HG03439 (cell line): ENCODE measurements at regions not wholly inside any gene's neighbourhood (a gene's known extent, or its start where the extent isn't known, plus 50 kb on each side); places are given as distances from the start of the nearest gene placed in this dataset.

Experiments
- ATAC-seq: cut with Tn5 transposase; IDR thresholded peaks from one replicate; pipeline ENCODE4 v1.9.1; 2021; ENCODE audit warnings: mild to moderate bottlenecking, moderate library complexity; ENCODE audit not compliant: unreplicated experiment

- no peak for ATAC-seq
Observed at GRCh38 chr13:61765940-61766666, 350.5 kb upstream of the PCDH20 start.

GRCh38 chr13:61765181-61765742 lies 349.6 kb upstream of the PCDH20 start:
- no peak for ATAC-seq

- no peak for ATAC-seq
Observed at GRCh38 chr13:61761690-61762089, 346.0 kb upstream of the PCDH20 start.

- no peak for ATAC-seq
Observed at GRCh38 chr13:61760102-61760501, 344.5 kb upstream of the PCDH20 start.

GRCh38 chr13:61756031-61756430 lies 340.4 kb upstream of the PCDH20 start:
- ATAC-seq = no peak

- ATAC-seq = no peak
Observed at GRCh38 chr13:61751039-61751438, 335.4 kb upstream of the PCDH20 start.

- no peak for ATAC-seq
Observed at GRCh38 chr13:61738236-61738750, 322.6 kb upstream of the PCDH20 start.

- ATAC-seq = no peak
Observed at GRCh38 chr13:61734683-61735082, 319.0 kb upstream of the PCDH20 start.

- no peak for ATAC-seq
Observed at GRCh38 chr13:61728471-61728870, 312.8 kb upstream of the PCDH20 start.

- no peak for ATAC-seq
Observed at GRCh38 chr13:61727767-61728166, 312.1 kb upstream of the PCDH20 start.

- no peak for ATAC-seq
Observed at GRCh38 chr13:61725806-61726205, 310.2 kb upstream of the PCDH20 start.

GRCh38 chr13:61722119-61722518 lies 306.5 kb upstream of the PCDH20 start:
- ATAC-seq = no peak

- ATAC-seq = no peak
Observed at GRCh38 chr13:61712621-61713020, 297.0 kb upstream of the PCDH20 start.

GRCh38 chr13:61709258-61709657 lies 293.6 kb upstream of the PCDH20 start:
- no peak for ATAC-seq

GRCh38 chr13:61706899-61707298 lies 291.2 kb upstream of the PCDH20 start:
- ATAC-seq = no peak

GRCh38 chr13:61700620-61701019 lies 285.0 kb upstream of the PCDH20 start:
- no peak for ATAC-seq

GRCh38 chr13:61700181-61700580 lies 284.5 kb upstream of the PCDH20 start:
- ATAC-seq = no peak

GRCh38 chr13:61696676-61697075 lies 281.0 kb upstream of the PCDH20 start:
- ATAC-seq = no peak

- no peak for ATAC-seq
Observed at GRCh38 chr13:61695147-61695546, 279.5 kb upstream of the PCDH20 start.

GRCh38 chr13:61692691-61693090 lies 277.0 kb upstream of the PCDH20 start:
- ATAC-seq = no peak

GRCh38 chr13:61685682-61686012 lies 270.0 kb upstream of the PCDH20 start:
- ATAC-seq = no peak

- ATAC-seq = no peak
Observed at GRCh38 chr13:61684976-61685681, 269.5 kb upstream of the PCDH20 start.
